Testis (tissue), 2 donors: ENCODE measurements at regions not wholly inside any gene's neighbourhood (a gene's known extent, or its start where the extent isn't known, plus 50 kb on each side); places are given as distances from the start of the nearest gene placed in this dataset.
"Not testable (repeated sequence)": the region's sequence is repeated elsewhere in the genome, so short reads cannot be mapped to it uniquely, and the experiment has no call there.

ENCODE experiments used
- DNase-seq: peaks from one replicate; pipeline ENCODE4 v3.0.0-alpha.2; 2019
- H3K27ac ChIP-seq, 2 donors: fragments of 200-600 bp; sonication (generic); one replicate each; pipeline ENCODE4 v1.5.1; 2019
- H3K27me3 ChIP-seq: fragments of 200-600 bp; sonication (generic); one replicate; pipeline ENCODE4 v1.5.1; 2019
- H3K36me3 ChIP-seq: fragments of 200-600 bp; sonication (generic); one replicate; pipeline ENCODE4 v1.5.1; 2017; ENCODE audit warnings: low read depth; ENCODE audit errors: missing control alignments
- H3K4me1 ChIP-seq: fragments of 200-600 bp; sonication (generic); one replicate; pipeline ENCODE4 v1.5.1; 2019
- H3K4me3 ChIP-seq, 2 donors: fragments of 200-600 bp; sonication (generic); one replicate each; pipeline ENCODE4 v1.5.1; 2017 to 2019
- H3K9me3 ChIP-seq: fragments of 200-600 bp; sonication (generic); one replicate; pipeline ENCODE4 v1.5.1; 2017
- CTCF ChIP-seq, 3 experiments: fragments of 450-650 bp in 2 of 3; fragments of 200-600 bp in 1 of 3; sonication (generic) in 1 of 3; IDR thresholded peaks; one replicate each; pipeline ENCODE4 v1.5.1; 2016 to 2019; ENCODE audit warnings: antibody characterized with exemption in 3 of 3, mild to moderate bottlenecking in 2 of 3, moderate library complexity in 1 of 3
- POLR2A ChIP-seq: fragments of 450-650 bp; IDR thresholded peaks from one replicate; pipeline ENCODE4 v1.6.1; 2017; ENCODE audit warnings: antibody characterized with exemption, mild to moderate bottlenecking, moderate library complexity
- whole genome bisulfite sequencing, 2 donors: methylation state at CpG; one replicate each; pipeline ENCODE4 v1.1.5; 2018; 5-methylcytosine and 5-hydroxymethylcytosine counted together
- intact Hi-C: fragments of 100-400 bp; cut with DNase I; formaldehyde crosslinking; loops from one replicate; pipeline ENCODE4 v1.15.1; 2023; ENCODE audit warnings: low total_unique reads

GRCh38 chr20:6662309-6662708, 105.2 kb upstream of the BMP2 start:
- H3K27me3 ChIP-seq: no peaks in the 10 kb centered on the region
- H3K4me1 ChIP-seq: no peaks in the 10 kb centered on the region
- no peak for DNase-seq
- TF ChIP-seq CTCF (IDR thresholded peaks at IDR 0.05): no peak
- TF ChIP-seq POLR2A: no peak
- 90 to 96% methylated on average over 1 of the region's 1 CpG for WGBS, 2 donors
- H3K27ac ChIP-seq: no peak overlapping the region
- H3K9me3 ChIP-seq: no peaks in the 10 kb centered on the region
- no peaks in the 10 kb centered on the region for H3K36me3 ChIP-seq
- intact Hi-C loops: no loop called here
- no peak overlapping the region for H3K4me3 ChIP-seq

- Histone ChIP-seq H3K36me3 (no peaks in the 10 kb centered on the region), H3K4me1 (no peaks in the 10 kb centered on the region), H3K4me3 (no peak overlapping the region), H3K27ac (no peak overlapping the region), H3K9me3 (no peaks in the 10 kb centered on the region), H3K27me3 (no peaks in the 10 kb centered on the region)
- TF ChIP-seq POLR2A (no peak), CTCF (IDR thresholded peaks at IDR 0.05) (no peak)
- DNase-seq: no peak
- 86 to 94% methylated on average over 5 of the region's 5 CpGs for WGBS, 2 donors
- intact Hi-C loops: no loop called here
Observed at GRCh38 chr20:6660441-6660840, 107.0 kb upstream of the BMP2 start.

GRCh38 chr20:6658909-6659308, 108.6 kb upstream of the BMP2 start:
- DNase-seq, H3K27ac ChIP-seq, H3K9me3 ChIP-seq, H3K4me3 ChIP-seq, H3K27me3 ChIP-seq, H3K4me1 ChIP-seq, intact Hi-C loops, H3K36me3 ChIP-seq: not testable (repeated sequence)
- 97 to 98% methylated on average over 8 of the region's 8 CpGs for WGBS, 2 donors

DNA sequence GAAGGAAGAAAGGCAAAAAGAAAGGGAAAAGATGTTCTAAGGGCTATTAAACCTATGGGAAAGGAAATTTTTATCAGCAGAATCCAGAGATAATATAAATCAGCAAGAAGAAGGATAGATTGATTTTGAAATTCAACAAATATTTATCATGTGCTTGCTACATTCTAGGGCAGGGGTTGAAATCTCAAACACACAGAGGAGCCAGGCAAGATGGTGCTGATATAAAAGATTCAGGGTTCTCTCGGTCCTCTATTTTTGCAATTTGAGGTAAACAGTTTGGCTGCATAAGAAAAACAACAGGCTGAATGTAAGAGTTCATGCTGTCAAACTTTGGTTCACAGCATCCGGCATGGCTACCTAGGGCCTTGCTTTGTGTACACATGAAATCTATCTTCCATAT, 109.6 kb upstream of the BMP2 start:
- Histone ChIP-seq H3K27ac (no peak overlapping the region), H3K9me3 (no peaks in the 10 kb centered on the region), H3K4me1 (no peaks in the 10 kb centered on the region), H3K36me3 (no peaks in the 10 kb centered on the region), H3K4me3 (no peak overlapping the region), H3K27me3 (no peaks in the 10 kb centered on the region)
- WGBS, 2 donors: 88 to 90% methylated on average over 2 of the region's 2 CpGs
- intact Hi-C loops: no loop called here
- no peak for DNase-seq
- no peak for TF ChIP-seq POLR2A
- TF ChIP-seq CTCF (IDR thresholded peaks at IDR 0.05): no peak

- Histone ChIP-seq H3K36me3 (no peaks in the 10 kb centered on the region), H3K4me1 (no peaks in the 10 kb centered on the region), H3K27ac (no peak overlapping the region), H3K27me3 (no peaks in the 10 kb centered on the region), H3K9me3 (no peaks in the 10 kb centered on the region), H3K4me3 (no peak overlapping the region)
- 89 to 90% methylated on average over 5 of the region's 5 CpGs for WGBS, 2 donors
- TF ChIP-seq CTCF (IDR thresholded peaks at IDR 0.05): no peak
- no peak for DNase-seq
- intact Hi-C loops: no loop called here
Observed at GRCh38 chr20:6657111-6657510, 110.4 kb upstream of the BMP2 start.
